WERI-Rb-1 (cell line): ENCODE measurements at regions not wholly inside any gene's neighbourhood (a gene's known extent, or its start where the extent isn't known, plus 50 kb on each side); places are given as distances from the start of the nearest gene placed in this dataset.

Source experiments
- DNase-seq: peaks from one replicate; pipeline ENCODE4 v3.0.0-alpha.2; 2020
- H3K27ac ChIP-seq: fragments of 250-450 bp; sonication (Bioruptor Pico); 2 replicates; pipeline ENCODE4 v1.5.1; 2020; ENCODE audit warnings: mild to moderate bottlenecking, moderate library complexity
- H3K27me3 ChIP-seq: fragments of 250-450 bp; sonication (Bioruptor Pico); 2 replicates; pipeline ENCODE4 v1.5.1; 2021; ENCODE audit warnings: mild to moderate bottlenecking, low read depth, moderate library complexity; ENCODE audit not compliant: insufficient read depth, severe bottlenecking
- H3K36me3 ChIP-seq: fragments of 250-450 bp; sonication (Bioruptor Pico); 2 replicates; pipeline ENCODE4 v1.5.1; 2020; ENCODE audit warnings: mild to moderate bottlenecking, moderate library complexity
- H3K4me3 ChIP-seq: 2 replicates; pipeline ENCODE4 v1.5.1; 2011; ENCODE audit warnings: low read depth, mild to moderate bottlenecking, control low read depth, low read length
- H3K9me3 ChIP-seq: fragments of 250-450 bp; sonication (Bioruptor Pico); 2 replicates; pipeline ENCODE4 v1.5.1; 2021; ENCODE audit warnings: mild to moderate bottlenecking, moderate library complexity; ENCODE audit not compliant: severe bottlenecking
- CTCF ChIP-seq: IDR thresholded peaks from 2 replicates; pipeline ENCODE4 v1.5.1; 2011; ENCODE audit warnings: low read depth, mild to moderate bottlenecking, control low read depth, inconsistent platforms, low read length

DNA sequence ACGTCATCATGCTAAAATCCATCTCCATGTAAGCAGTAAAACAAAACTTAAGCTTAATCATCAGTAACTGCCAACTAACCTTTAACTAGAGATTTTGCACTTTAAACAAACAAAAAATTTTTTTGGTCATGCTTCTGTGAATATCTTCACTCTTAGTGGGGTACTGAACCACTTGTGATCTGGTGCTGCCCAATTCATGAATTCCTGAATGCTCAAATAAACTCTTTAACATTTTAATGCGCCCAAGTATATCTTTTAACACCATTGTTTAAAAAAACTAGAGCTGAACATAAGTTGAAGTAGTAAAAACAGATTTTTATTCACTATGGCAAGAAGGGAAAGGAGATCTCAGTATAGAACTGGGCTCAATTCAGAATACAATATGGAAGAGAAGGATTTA, 196.9 kb upstream of the USP24 start:
- TF ChIP-seq CTCF = no peak
- Histone ChIP-seq H3K27ac (no peak overlapping the region), H3K27me3 (no peaks in the 10 kb centered on the region), H3K4me3 (no peak overlapping the region), H3K9me3 (no peaks in the 10 kb centered on the region), H3K36me3 (no peaks in the 10 kb centered on the region)
- DNase-seq = no peak

DNA sequence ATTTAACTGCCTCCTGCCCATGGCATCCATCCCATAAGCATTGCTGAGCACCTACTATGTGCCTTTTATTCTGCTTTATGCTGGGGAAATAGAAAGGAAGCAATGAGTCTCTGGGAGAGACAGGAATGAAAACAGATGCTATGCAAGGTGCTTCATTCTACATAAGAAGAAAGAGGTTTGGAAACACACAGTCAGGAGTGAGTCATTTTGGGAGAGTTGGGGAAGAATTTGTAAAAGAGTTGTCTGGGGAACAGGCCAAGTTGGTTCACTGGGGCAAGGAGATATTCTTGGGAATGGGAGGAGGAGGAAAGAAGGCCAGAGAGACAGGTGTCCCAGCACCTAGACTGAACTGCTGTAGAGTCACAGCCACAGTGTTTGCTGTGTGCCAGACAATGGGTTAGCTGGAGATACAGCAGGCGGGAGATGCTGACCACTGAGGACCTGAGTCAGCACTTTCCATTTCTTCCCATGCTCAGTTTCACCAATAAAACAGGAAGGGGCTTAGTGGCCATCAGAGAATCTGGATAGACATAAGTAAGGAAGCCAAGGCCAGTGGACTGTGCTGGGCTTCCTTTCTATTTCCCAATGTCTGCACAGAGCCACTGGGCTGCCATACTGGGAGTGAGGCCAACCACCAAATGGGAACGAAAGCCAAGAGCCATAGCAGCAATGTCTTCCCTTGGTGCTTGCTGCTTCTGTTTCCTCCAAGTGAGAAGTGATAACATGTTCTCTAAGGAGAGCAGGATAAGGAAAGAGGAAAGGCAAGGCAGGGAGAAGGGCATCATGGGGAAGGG, 187.7 kb upstream of the USP24 start:
- TF ChIP-seq CTCF = no peak
- Histone ChIP-seq H3K4me3 (no peak overlapping the region), H3K27ac (no peak overlapping the region), H3K27me3 (no peaks in the 10 kb centered on the region), H3K36me3 (no peaks in the 10 kb centered on the region), H3K9me3 (no peaks in the 10 kb centered on the region)
- no peak for DNase-seq

- DNase-seq = no peak
- H3K27ac ChIP-seq = no peak overlapping the region
- TF ChIP-seq CTCF = no peak
- no peaks in the 10 kb centered on the region for H3K9me3 ChIP-seq
- H3K4me3 ChIP-seq = no peak overlapping the region
- no peaks in the 10 kb centered on the region for H3K36me3 ChIP-seq
- H3K27me3 ChIP-seq = no peaks in the 10 kb centered on the region
Observed at GRCh38 chr1:55402142-55402541, 187.0 kb upstream of the USP24 start.

GRCh38 chr1:55400508-55400907, 185.3 kb upstream of the USP24 start:
- Histone ChIP-seq H3K9me3 (no peaks in the 10 kb centered on the region), H3K27ac (no peak overlapping the region), H3K36me3 (no peaks in the 10 kb centered on the region), H3K27me3 (no peaks in the 10 kb centered on the region), H3K4me3 (no peak overlapping the region)
- no peak for TF ChIP-seq CTCF
- no peak for DNase-seq

- no peaks in the 10 kb centered on the region for H3K9me3 ChIP-seq
- no peaks in the 10 kb centered on the region for H3K36me3 ChIP-seq
- H3K4me3 ChIP-seq = no peak overlapping the region
- no peaks in the 10 kb centered on the region for H3K27me3 ChIP-seq
- TF ChIP-seq CTCF = no peak
- H3K27ac ChIP-seq = no peak overlapping the region
- no peak for DNase-seq
Observed at GRCh38 chr1:55399346-55399745, 184.2 kb upstream of the USP24 start.

GRCh38 chr1:55396381-55396891, 181.3 kb upstream of the USP24 start:
- Histone ChIP-seq H3K36me3 (no peaks in the 10 kb centered on the region), H3K27me3 (no peaks in the 10 kb centered on the region), H3K27ac (no peak overlapping the region), H3K9me3 (no peaks in the 10 kb centered on the region), H3K4me3 (no peak overlapping the region)
- no peak for TF ChIP-seq CTCF
- DNase-seq = no peak
